Keratinocyte (primary cell): ENCODE measurements at regions not wholly inside any gene's neighbourhood (a gene's known extent, or its start where the extent isn't known, plus 50 kb on each side); places are given as distances from the start of the nearest gene placed in this dataset.

Experiments used
- DNase-seq: peaks from one replicate; pipeline ENCODE4 v3.0.0-alpha.2; 2011; ENCODE audit warnings: low read depth, missing footprints, low spot score
- FAIRE-seq: peaks from 2 replicates; lab custom pipeline; 2011; peaks lifted over from hg19 to GRCh38; lab: Jason Lieb, UNC
- H2AFZ ChIP-seq: 2 replicates; pipeline ENCODE4 v1.6.0; 2012; ENCODE audit warnings: low read length, control low read depth, inconsistent platforms; ENCODE audit not compliant: control insufficient read depth
- H3K27ac ChIP-seq: 2 replicates; pipeline ENCODE4 v1.5.1; 2011; ENCODE audit warnings: low read length; ENCODE audit not compliant: control insufficient read depth, insufficient read depth
- H3K27me3 ChIP-seq: 3 replicates; pipeline ENCODE4 v1.6.0; 2011; ENCODE audit warnings: low read length; ENCODE audit not compliant: control insufficient read depth, insufficient read depth; ENCODE audit errors: extremely low read depth
- H3K36me3 ChIP-seq, 2 experiments: 2 replicates in 1 of 2; 3 replicates in 1 of 2; pipeline ENCODE4 v1.5.1; 2011; ENCODE audit warnings: low read length in 2 of 2, mild to moderate bottlenecking in 1 of 2; ENCODE audit not compliant: control insufficient read depth in 2 of 2, insufficient read depth in 2 of 2; ENCODE audit errors: extremely low read depth in 1 of 2
- H3K4me1 ChIP-seq: 3 replicates; pipeline ENCODE4 v1.5.1; 2011; ENCODE audit warnings: low read length; ENCODE audit not compliant: control insufficient read depth, insufficient read depth; ENCODE audit errors: extremely low read depth
- H3K4me2 ChIP-seq: 3 replicates; pipeline ENCODE4 v1.6.0; 2011; ENCODE audit warnings: low read depth, low read length; ENCODE audit not compliant: control insufficient read depth, insufficient read depth; ENCODE audit errors: extremely low read depth
- H3K4me3 ChIP-seq, 3 experiments: fragments of 200-600 bp in 1 of 3; sonication (generic) in 1 of 3; 2 replicates in 2 of 3; 3 replicates in 1 of 3; pipeline ENCODE4 v1.5.1; 2011 to 2016; ENCODE audit warnings: low read length in 3 of 3, mild to moderate bottlenecking in 3 of 3, control low read depth in 2 of 3, inconsistent platforms in 1 of 3, low read depth in 1 of 3, mixed read lengths in 1 of 3, mixed run types in 1 of 3, moderate library complexity in 1 of 3; ENCODE audit not compliant: control insufficient read depth in 2 of 3, insufficient read depth in 2 of 3; ENCODE audit errors: extremely low read depth in 1 of 3
- H3K79me2 ChIP-seq: 2 replicates; pipeline ENCODE4 v1.6.0; 2012; ENCODE audit warnings: low read length; ENCODE audit not compliant: control insufficient read depth, insufficient read depth
- H3K9ac ChIP-seq: 3 replicates; pipeline ENCODE4 v1.6.0; 2011; ENCODE audit warnings: low read length; ENCODE audit not compliant: control insufficient read depth, insufficient read depth; ENCODE audit errors: extremely low read depth
- H3K9me1 ChIP-seq: 3 replicates; pipeline ENCODE4 v1.6.0; 2011; ENCODE audit warnings: low read length; ENCODE audit not compliant: control insufficient read depth, insufficient read depth; ENCODE audit errors: extremely low read depth
- H3K9me3 ChIP-seq: 2 replicates; pipeline ENCODE4 v1.5.1; 2012; ENCODE audit warnings: low read depth, low read length; ENCODE audit not compliant: control insufficient read depth
- H4K20me1 ChIP-seq: 3 replicates; pipeline ENCODE4 v1.6.0; 2011; ENCODE audit warnings: low read length; ENCODE audit not compliant: control insufficient read depth, insufficient read depth; ENCODE audit errors: extremely low read depth
- CTCF ChIP-seq, 3 experiments: IDR thresholded peaks in 1 of 3; conservative IDR thresholded peaks in 1 of 3; optimal IDR thresholded peaks in 1 of 3; 2 replicates in 2 of 3; 3 replicates in 1 of 3; pipeline versions ENCODE3 to v1.5.1; 2011; ENCODE audit warnings: low read length in 3 of 3, mild to moderate bottlenecking in 3 of 3, moderate library complexity in 2 of 3, control low read depth in 1 of 3, inconsistent platforms in 1 of 3; ENCODE audit not compliant: insufficient read depth in 2 of 3; ENCODE audit errors: extremely low read depth in 1 of 3
- EZH2 ChIP-seq: IDR thresholded peaks from one replicate; pipeline ENCODE4 v1.6.1; 2012; ENCODE audit warnings: inconsistent platforms, mild to moderate bottlenecking, low read length, moderate library complexity
- dilution Hi-C: fragments of 300-500 bp; cut with MboI; formaldehyde crosslinking; loops from one replicate; pipeline ENCODE4 v1.7.0; 2020; ENCODE audit warnings: low sequenced_read_pairs; ENCODE audit not compliant: extremely low pct_ligation_motif_present

- no peaks in the 10 kb centered on the region for H3K79me2 ChIP-seq
- no peak overlapping the region for H3K4me2 ChIP-seq
- no peaks in the 10 kb centered on the region for H3K27me3 ChIP-seq
- no peak overlapping the region for H3K9ac ChIP-seq
- no peaks in the 10 kb centered on the region for H3K9me1 ChIP-seq
- DNase-seq (no peak), FAIRE-seq (no peak)
- dilution Hi-C loops, result no loop called here
- no peak overlapping the region for H3K4me3 ChIP-seq
- no peaks in the 10 kb centered on the region for H4K20me1 ChIP-seq
- no peak overlapping the region for H2AFZ ChIP-seq
- H3K36me3 ChIP-seq, result no peaks in the 10 kb centered on the region
- peaks cover 13% of the 10 kb centered on the region for H3K4me1 ChIP-seq
- H3K27ac ChIP-seq, result no peak overlapping the region
- no peak for TF ChIP-seq EZH2
- no peak for TF ChIP-seq CTCF (optimal IDR thresholded peaks at IDR 0.05 in 1 of 3, IDR thresholded peaks at IDR 0.05 in 1 of 3, conservative IDR thresholded peaks at IDR 0.05 in 1 of 3; ENCODE audit: extremely low read depth in 1 of 3, insufficient read depth in 2 of 3, low read length in 3 of 3)
- no peaks in the 10 kb centered on the region for H3K9me3 ChIP-seq
Measured at GRCh38 chr3:22609139-22609538, 594.0 kb upstream of the UBE2E2 start.

GRCh38 chr3:22612927-22613326 is 590.2 kb upstream of the UBE2E2 start:
- Histone ChIP-seq H3K36me3 (no peaks in the 10 kb centered on the region), H3K4me2 (no peak overlapping the region), H3K9ac (no peak overlapping the region), H3K4me1 (peaks cover 6% of the 10 kb centered on the region), H4K20me1 (no peaks in the 10 kb centered on the region), H3K27me3 (no peaks in the 10 kb centered on the region), H3K27ac (no peak overlapping the region), H3K9me1 (no peaks in the 10 kb centered on the region), H3K79me2 (no peaks in the 10 kb centered on the region), H3K4me3 (no peak overlapping the region), H2AFZ (no peak overlapping the region), H3K9me3 (no peaks in the 10 kb centered on the region)
- DNase-seq (no peak), FAIRE-seq (no peak)
- dilution Hi-C loops, result no loop called here
- TF ChIP-seq CTCF (optimal IDR thresholded peaks at IDR 0.05 in 1 of 3, IDR thresholded peaks at IDR 0.05 in 1 of 3, conservative IDR thresholded peaks at IDR 0.05 in 1 of 3; ENCODE audit: extremely low read depth in 1 of 3, insufficient read depth in 2 of 3, low read length in 3 of 3) (no peak), EZH2 (no peak)
